Fibroblast of lung (primary cell): ENCODE measurements at regions not wholly inside any gene's neighbourhood (a gene's known extent, or its start where the extent isn't known, plus 50 kb on each side); places are given as distances from the start of the nearest gene placed in this dataset.

ENCODE experiments used
- DNase-seq, 2 donors: peaks; one replicate each; pipeline versions ENCODE4 v3.0.0 to v3.0.0-alpha.2; 2010; ENCODE audit warnings: low read depth in 2 of 2
- H2AFZ ChIP-seq: 2 replicates; pipeline ENCODE4 v1.5.1; 2012; ENCODE audit warnings: low read length, control low read depth, inconsistent platforms
- H3K27ac ChIP-seq: 2 replicates; pipeline ENCODE4 v1.5.1; 2011; ENCODE audit warnings: low read length, control low read depth; ENCODE audit not compliant: insufficient read depth
- H3K27me3 ChIP-seq: 2 replicates; pipeline ENCODE4 v1.5.1; 2011; ENCODE audit warnings: mild to moderate bottlenecking, low read length; ENCODE audit not compliant: control insufficient read depth, insufficient read depth
- H3K36me3 ChIP-seq: 2 replicates; pipeline ENCODE4 v1.5.1; 2011; ENCODE audit warnings: low read length; ENCODE audit not compliant: control insufficient read depth, insufficient read depth
- H3K4me1 ChIP-seq: 2 replicates; pipeline ENCODE4 v1.5.1; 2011; ENCODE audit warnings: low read length; ENCODE audit not compliant: control insufficient read depth, insufficient read depth; ENCODE audit errors: extremely low read depth
- H3K4me2 ChIP-seq: 2 replicates; pipeline ENCODE4 v1.5.1; 2011; ENCODE audit warnings: low read length, control low read depth; ENCODE audit not compliant: insufficient read depth; ENCODE audit errors: extremely low read depth
- H3K4me3 ChIP-seq, 4 experiments: fragments of 200-600 bp in 1 of 4; sonication (generic) in 1 of 4; replicated peaks in 1 of 4; 2 replicates each; pipeline ENCODE4 v1.5.1; 2011 to 2016; ENCODE audit warnings: low read length in 4 of 4, low read depth in 3 of 4, mild to moderate bottlenecking in 3 of 4, control low read depth in 2 of 4, inconsistent platforms in 1 of 4, mixed read lengths in 1 of 4; ENCODE audit not compliant: insufficient read depth in 1 of 4; ENCODE audit errors: control extremely low read depth in 1 of 4
- H3K79me2 ChIP-seq: 2 replicates; pipeline ENCODE4 v1.5.1; 2012; ENCODE audit warnings: mild to moderate bottlenecking, low read length, inconsistent platforms; ENCODE audit not compliant: control insufficient read depth, insufficient read depth
- H3K9ac ChIP-seq: 2 replicates; pipeline ENCODE4 v1.5.1; 2011; ENCODE audit warnings: mild to moderate bottlenecking, low read length, control low read depth; ENCODE audit not compliant: insufficient read depth
- H3K9me3 ChIP-seq: 2 replicates; pipeline ENCODE4 v1.5.1; 2012; ENCODE audit warnings: low read depth, low read length; ENCODE audit not compliant: control insufficient read depth, insufficient read depth
- H4K20me1 ChIP-seq: 2 replicates; pipeline ENCODE4 v1.5.1; 2011; ENCODE audit warnings: low read length; ENCODE audit not compliant: control insufficient read depth, insufficient read depth; ENCODE audit errors: extremely low read depth
- EZH2 ChIP-seq: IDR thresholded peaks from 2 replicates; pipeline ENCODE4 v1.5.1; 2012; ENCODE audit warnings: low read length, control low read depth, mild to moderate bottlenecking; ENCODE audit errors: missing control alignments
- TF ChIP-seq, protein P1 (sequence below), 2 donors: IDR thresholded peaks in 1 of 2; conservative IDR thresholded peaks in 1 of 2; 1 replicate in 1 of 2; 2 replicates in 1 of 2; pipeline ENCODE4 v1.5.1; 2011 to 2012; ENCODE audit warnings: low read length in 2 of 2, control low read depth in 1 of 2, inconsistent platforms in 1 of 2, low read depth in 1 of 2, mild to moderate bottlenecking in 1 of 2

DNA sequence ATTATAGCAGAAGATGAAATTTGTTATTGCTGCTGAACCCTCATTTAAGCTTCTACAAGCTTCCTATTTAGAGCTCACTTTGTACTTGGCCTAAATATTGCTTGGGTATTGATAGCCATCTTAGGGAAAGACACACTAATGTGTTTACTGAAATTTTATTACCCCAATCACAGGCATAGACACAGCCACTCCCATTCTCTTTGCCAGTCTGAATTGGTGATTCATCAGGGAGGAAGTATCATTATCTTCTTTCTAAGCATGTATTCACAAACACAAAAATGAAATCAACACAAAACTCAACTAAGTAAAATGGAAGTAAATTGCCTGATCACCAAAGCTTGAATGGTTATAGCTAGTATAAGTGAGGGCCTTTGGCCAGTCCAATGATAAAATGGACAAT is 666.3 kb downstream of the TSN start:
- Histone ChIP-seq H3K4me2 (no peak overlapping the region), H3K36me3 (no peaks in the 10 kb centered on the region), H2AFZ (no peak overlapping the region), H3K79me2 (no peaks in the 10 kb centered on the region), H3K27me3 (no peaks in the 10 kb centered on the region), H3K9ac (no peak overlapping the region), H3K27ac (no peak overlapping the region), H3K4me1 (no peaks in the 10 kb centered on the region), H3K9me3 (no peaks in the 10 kb centered on the region), H3K4me3 (no peak overlapping the region), H4K20me1 (no peaks in the 10 kb centered on the region)
- TF ChIP-seq, protein P1, sequence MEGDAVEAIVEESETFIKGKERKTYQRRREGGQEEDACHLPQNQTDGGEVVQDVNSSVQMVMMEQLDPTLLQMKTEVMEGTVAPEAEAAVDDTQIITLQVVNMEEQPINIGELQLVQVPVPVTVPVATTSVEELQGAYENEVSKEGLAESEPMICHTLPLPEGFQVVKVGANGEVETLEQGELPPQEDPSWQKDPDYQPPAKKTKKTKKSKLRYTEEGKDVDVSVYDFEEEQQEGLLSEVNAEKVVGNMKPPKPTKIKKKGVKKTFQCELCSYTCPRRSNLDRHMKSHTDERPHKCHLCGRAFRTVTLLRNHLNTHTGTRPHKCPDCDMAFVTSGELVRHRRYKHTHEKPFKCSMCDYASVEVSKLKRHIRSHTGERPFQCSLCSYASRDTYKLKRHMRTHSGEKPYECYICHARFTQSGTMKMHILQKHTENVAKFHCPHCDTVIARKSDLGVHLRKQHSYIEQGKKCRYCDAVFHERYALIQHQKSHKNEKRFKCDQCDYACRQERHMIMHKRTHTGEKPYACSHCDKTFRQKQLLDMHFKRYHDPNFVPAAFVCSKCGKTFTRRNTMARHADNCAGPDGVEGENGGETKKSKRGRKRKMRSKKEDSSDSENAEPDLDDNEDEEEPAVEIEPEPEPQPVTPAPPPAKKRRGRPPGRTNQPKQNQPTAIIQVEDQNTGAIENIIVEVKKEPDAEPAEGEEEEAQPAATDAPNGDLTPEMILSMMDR (conservative IDR thresholded peaks at IDR 0.05 in 1 of 2, IDR thresholded peaks at IDR 0.05 in 1 of 2; ENCODE audit: low read depth in 1 of 2, low read length in 2 of 2): no peak
- TF ChIP-seq EZH2: no peak
- no peak for DNase-seq

DNA sequence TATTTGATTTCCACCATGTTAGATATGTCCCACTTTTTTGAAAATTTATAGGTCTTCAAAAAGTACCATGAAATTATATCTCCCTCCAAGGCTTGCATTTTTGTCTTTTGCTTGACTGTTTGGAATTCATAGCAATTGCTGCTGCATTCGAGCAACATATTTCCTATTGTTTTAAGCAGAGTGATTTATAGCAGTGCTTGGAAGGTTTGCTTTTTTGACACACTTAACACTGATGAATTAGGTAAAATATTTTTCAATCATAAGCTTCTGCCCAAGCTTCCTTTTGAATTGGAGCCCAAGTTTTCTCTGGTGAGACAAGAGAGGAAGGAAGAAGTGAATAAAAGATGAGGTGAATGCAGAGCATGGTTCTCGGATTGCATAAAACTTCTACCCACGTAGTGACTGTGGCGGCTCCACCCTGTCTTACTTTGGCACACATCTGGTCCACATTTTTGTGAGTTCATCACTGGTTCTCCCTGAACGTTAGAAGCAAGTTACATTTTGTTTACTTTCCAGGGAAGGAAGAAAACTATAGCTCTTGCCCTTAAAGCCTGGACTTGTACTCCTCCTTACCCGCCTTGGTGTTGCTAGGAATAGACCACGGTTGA is 667.0 kb downstream of the TSN start:
- H3K27ac ChIP-seq: no peak overlapping the region
- no peaks in the 10 kb centered on the region for H3K4me1 ChIP-seq
- H3K79me2 ChIP-seq: no peaks in the 10 kb centered on the region
- no peaks in the 10 kb centered on the region for H4K20me1 ChIP-seq
- no peak overlapping the region for H3K4me3 ChIP-seq
- H3K9ac ChIP-seq: no peak overlapping the region
- H3K9me3 ChIP-seq: no peaks in the 10 kb centered on the region
- H2AFZ ChIP-seq: no peak overlapping the region
- no peaks in the 10 kb centered on the region for H3K36me3 ChIP-seq
- no peaks in the 10 kb centered on the region for H3K27me3 ChIP-seq
- no peak overlapping the region for H3K4me2 ChIP-seq
- no peak for DNase-seq
- no peak for TF ChIP-seq EZH2
- TF ChIP-seq, protein P1 (conservative IDR thresholded peaks at IDR 0.05 in 1 of 2, IDR thresholded peaks at IDR 0.05 in 1 of 2; ENCODE audit: low read depth in 1 of 2, low read length in 2 of 2): no peak

DNA sequence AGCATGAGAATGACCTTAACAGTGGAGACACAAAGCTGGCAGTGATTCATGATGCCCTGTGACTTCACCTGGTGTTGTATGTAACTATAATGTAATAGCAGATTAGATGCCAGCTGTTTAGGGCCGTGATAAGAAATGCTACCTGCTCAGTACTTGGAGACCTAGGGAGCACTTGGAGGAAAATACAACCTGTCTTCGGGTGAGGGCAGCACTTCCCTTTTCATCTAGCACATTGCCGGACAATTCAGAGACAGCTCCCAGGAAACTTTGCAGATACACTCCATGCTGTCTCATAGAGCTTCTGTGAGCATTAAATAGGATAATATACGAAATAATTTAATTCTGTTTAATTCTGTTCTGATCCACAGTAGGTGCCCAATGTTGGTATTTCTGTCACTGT is 668.5 kb downstream of the TSN start:
- H3K36me3 ChIP-seq: no peaks in the 10 kb centered on the region
- no peak overlapping the region for H3K4me3 ChIP-seq
- H3K27ac ChIP-seq: no peak overlapping the region
- no peak overlapping the region for H2AFZ ChIP-seq
- H3K9ac ChIP-seq: no peak overlapping the region
- H3K4me2 ChIP-seq: no peak overlapping the region
- no peaks in the 10 kb centered on the region for H3K79me2 ChIP-seq
- no peaks in the 10 kb centered on the region for H3K4me1 ChIP-seq
- no peak for DNase-seq
- H3K9me3 ChIP-seq: no peaks in the 10 kb centered on the region
- no peaks in the 10 kb centered on the region for H3K27me3 ChIP-seq
- no peak for TF ChIP-seq EZH2
- TF ChIP-seq, protein P1 (conservative IDR thresholded peaks at IDR 0.05 in 1 of 2, IDR thresholded peaks at IDR 0.05 in 1 of 2; ENCODE audit: low read depth in 1 of 2, low read length in 2 of 2): no peak
- H4K20me1 ChIP-seq: no peaks in the 10 kb centered on the region
